CD4-positive, alpha-beta T cell (primary cell): ENCODE measurements at regions not wholly inside any gene's neighbourhood (a gene's known extent, or its start where the extent isn't known, plus 50 kb on each side); places are given as distances from the start of the nearest gene placed in this dataset.

Experiments
- ATAC-seq: fragments of 200-7000 bp; cut with Tn5 transposase; one replicate; pipeline ENCODE4 v1.10.0; 2022; ENCODE audit warnings: mild to moderate bottlenecking; ENCODE audit not compliant: poor library complexity
- CTCF ChIA-PET: fragments of 350-600 bp; sonication (Branson Sonifier 250); formaldehyde crosslinking; loops from one replicate; lab custom pipeline; 2021; ENCODE audit warnings: antibody characterized with exemption, inconsistent platforms; lab: Charles Lee
- POLR2A ChIA-PET: fragments of 350-600 bp; sonication (Branson Sonifier 250); formaldehyde crosslinking; loops from one replicate; lab custom pipeline; 2021; ENCODE audit warnings: antibody characterized with exemption, inconsistent platforms; lab: Charles Lee
- DNase-seq, 14 experiments: peaks; one replicate each; pipeline ENCODE4 v3.0.0-alpha.2; 2013 to 2020; ENCODE audit warnings: mixed read lengths in 2 of 14
- H3K27ac ChIP-seq, 2 donors: one replicate each; pipeline versions ENCODE4 v1.5.1 to v1.7.0; 2013; ENCODE audit warnings: low read length in 2 of 2, low read depth in 1 of 2, mild to moderate bottlenecking in 1 of 2
- H3K27me3 ChIP-seq, 2 experiments: 1 replicate in 1 of 2; 2 replicates in 1 of 2; pipeline versions ENCODE4 v1.6.1 to v1.7.0; 2013; ENCODE audit warnings: low read length in 2 of 2, control low read depth in 1 of 2, mild to moderate bottlenecking in 1 of 2, moderate library complexity in 1 of 2; ENCODE audit not compliant: insufficient read depth in 2 of 2, control insufficient read depth in 1 of 2
- H3K36me3 ChIP-seq: one replicate; pipeline ENCODE4 v1.6.1; 2013; ENCODE audit warnings: low read length, control low read depth; ENCODE audit not compliant: insufficient read depth
- H3K4me1 ChIP-seq: one replicate; pipeline ENCODE4 v1.6.1; 2013; ENCODE audit warnings: low read length, control low read depth; ENCODE audit not compliant: insufficient read depth
- H3K4me3 ChIP-seq: one replicate; pipeline ENCODE4 v1.5.1; 2013; ENCODE audit warnings: mild to moderate bottlenecking, low read length, moderate library complexity
- H3K9me3 ChIP-seq, 2 experiments: 1 replicate in 1 of 2; 2 replicates in 1 of 2; pipeline versions ENCODE4 v1.6.1 to v1.7.0; 2013; ENCODE audit warnings: low read length in 2 of 2, mild to moderate bottlenecking in 2 of 2, control low read depth in 1 of 2, moderate library complexity in 1 of 2; ENCODE audit not compliant: control insufficient read depth in 1 of 2, insufficient read depth in 1 of 2
- H3K27ac Mint-ChIP-seq: one replicate; pipeline ENCODE4 v1.8.0; 2020; ENCODE audit warnings: mixed read lengths
- H3K27me3 Mint-ChIP-seq: one replicate; pipeline ENCODE4 v1.8.0; 2021; ENCODE audit warnings: mixed read lengths
- H3K36me3 Mint-ChIP-seq: one replicate; pipeline ENCODE4 v1.8.0; 2021; ENCODE audit warnings: low read depth, mixed read lengths
- H3K4me1 Mint-ChIP-seq: one replicate; pipeline ENCODE4 v1.8.0; 2021; ENCODE audit warnings: low read depth, mixed read lengths
- H3K4me3 Mint-ChIP-seq: one replicate; pipeline ENCODE4 v1.8.0; 2020; ENCODE audit warnings: mild to moderate bottlenecking, mixed read lengths
- H3K9me3 Mint-ChIP-seq: one replicate; pipeline ENCODE4 v1.8.0; 2020; ENCODE audit warnings: mixed read lengths
- CTCF ChIP-seq: fragments of 200-600 bp; IDR thresholded peaks from one replicate; pipeline ENCODE4 v1.8.0; 2022; ENCODE audit warnings: antibody characterized with exemption, mild to moderate bottlenecking
- intact Hi-C, 2 experiments: fragments of 100-400 bp; cut with DNase I in 1 of 2; cut with micrococcal nuclease in 1 of 2; formaldehyde crosslinking; loops; one replicate each; pipeline versions ENCODE4 v1.15.1 to v1.9.0; 2023 to 2025; cut with DNase I, micrococcal nuclease

GRCh38 chr4:23978002-23978401 is 88.2 kb upstream of the PPARGC1A start:
- H3K36me3 ChIP-seq = no peaks in the 10 kb centered on the region
- H3K27ac ChIP-seq = no peak overlapping the region
- no peak for ATAC-seq
- Mint-ChIP-seq H3K4me3 (no peak overlapping the region), H3K9me3 (peaks cover 3% of the 10 kb centered on the region), H3K36me3 (no peaks in the 10 kb centered on the region), H3K4me1 (no peaks in the 10 kb centered on the region), H3K27ac (no peak overlapping the region), H3K27me3 (no peaks in the 10 kb centered on the region)
- ChIA-PET CTCF (no interaction called here), POLR2A (no interaction called here)
- no peak overlapping the region for H3K4me3 ChIP-seq
- intact Hi-C loops = no loop called here
- H3K4me1 ChIP-seq = no peaks in the 10 kb centered on the region
- no peaks in the 10 kb centered on the region for H3K27me3 ChIP-seq
- TF ChIP-seq CTCF = no peak
- no peaks in the 10 kb centered on the region for H3K9me3 ChIP-seq
- DNase-seq = no peak

GRCh38 chr4:23976423-23976822 is 86.6 kb upstream of the PPARGC1A start:
- H3K4me1 Mint-ChIP-seq = no peaks in the 10 kb centered on the region
- no peaks in the 10 kb centered on the region for H3K27me3 Mint-ChIP-seq
- Histone ChIP-seq H3K27ac (no peak overlapping the region), H3K4me1 (no peaks in the 10 kb centered on the region), H3K9me3 (no peaks in the 10 kb centered on the region), H3K27me3 (no peaks in the 10 kb centered on the region), H3K4me3 (no peak overlapping the region), H3K36me3 (no peaks in the 10 kb centered on the region)
- no peaks in the 10 kb centered on the region for H3K36me3 Mint-ChIP-seq
- no peaks in the 10 kb centered on the region for H3K9me3 Mint-ChIP-seq
- no peak overlapping the region for H3K4me3 Mint-ChIP-seq
- no peak overlapping the region for H3K27ac Mint-ChIP-seq
- ChIA-PET POLR2A (no interaction called here), CTCF (no interaction called here)
- intact Hi-C loops = no loop called here
- TF ChIP-seq CTCF = no peak
- ATAC-seq (no peak), DNase-seq (no peak)

- no peak for ATAC-seq
- Mint-ChIP-seq H3K27me3 (no peaks in the 10 kb centered on the region), H3K36me3 (no peaks in the 10 kb centered on the region), H3K27ac (no peak overlapping the region), H3K9me3 (no peaks in the 10 kb centered on the region), H3K4me3 (no peak overlapping the region), H3K4me1 (no peaks in the 10 kb centered on the region)
- H3K4me3 ChIP-seq = no peak overlapping the region
- TF ChIP-seq CTCF = no peak
- H3K36me3 ChIP-seq = no peaks in the 10 kb centered on the region
- no peaks in the 10 kb centered on the region for H3K9me3 ChIP-seq
- POLR2A ChIA-PET = no interaction called here
- intact Hi-C loops = no loop called here
- H3K27me3 ChIP-seq = no peaks in the 10 kb centered on the region
- H3K27ac ChIP-seq = no peak overlapping the region
- H3K4me1 ChIP-seq = no peaks in the 10 kb centered on the region
- DNase-seq = no peak
- CTCF ChIA-PET = interaction anchor here (0.6 kb wide), 1 partner anchor 178 kb away, joined by 3 read pairs; no protein-coding TSS in a partner anchor
Measured at GRCh38 chr4:23973308-23973855, 83.5 kb upstream of the PPARGC1A start.
